SU-DHL-6 (cell line): ENCODE measurements at regions not wholly inside any gene's neighbourhood (a gene's known extent, or its start where the extent isn't known, plus 50 kb on each side); places are given as distances from the start of the nearest gene placed in this dataset.
"Not testable (repeated sequence)": the region's sequence is repeated elsewhere in the genome, so short reads cannot be mapped to it uniquely, and the experiment has no call there.

Experiments used
- H2AFZ ChIP-seq: fragments of 200-600 bp; sonication (generic); 2 replicates; pipeline ENCODE4 v1.6.1; 2014; ENCODE audit warnings: low read depth, mild to moderate bottlenecking, moderate library complexity, mixed read lengths, antibody characterized with exemption, low read length; ENCODE audit not compliant: severe bottlenecking
- H3F3A ChIP-seq: fragments of 200-600 bp; shearing (Covaris generic); 2 replicates; pipeline ENCODE4 v1.6.0; 2016; ENCODE audit warnings: antibody characterized with exemption, mild to moderate bottlenecking; ENCODE audit not compliant: insufficient read depth
- H3K27ac ChIP-seq: fragments of 200-600 bp; sonication (generic); 2 replicates; pipeline ENCODE4 v1.5.1; 2016; ENCODE audit warnings: low read depth, mild to moderate bottlenecking, low read length, moderate library complexity, mixed read lengths
- H3K27me3 ChIP-seq: fragments of 200-600 bp; sonication (generic), shearing (Covaris generic); 2 replicates; pipeline ENCODE4 v1.6.0; 2014; ENCODE audit warnings: mild to moderate bottlenecking, low read length
- H3K36me3 ChIP-seq: fragments of 200-600 bp; sonication (generic); 2 replicates; pipeline ENCODE4 v1.6.1; 2014; ENCODE audit warnings: mild to moderate bottlenecking, low read length, mixed read lengths
- H3K4me2 ChIP-seq: fragments of 300-600, 200-600 bp; shearing (Covaris generic), sonication (generic); 2 replicates; pipeline ENCODE4 v1.6.0; 2014; ENCODE audit warnings: low read length, low read depth, mild to moderate bottlenecking; ENCODE audit not compliant: poor library complexity, severe bottlenecking
- H3K4me3 ChIP-seq: fragments of 200-600 bp; sonication (generic); 2 replicates; pipeline ENCODE4 v1.5.1; 2014; ENCODE audit warnings: antibody characterized with exemption, low read length, mild to moderate bottlenecking, mixed read lengths; ENCODE audit not compliant: insufficient read depth, poor library complexity, severe bottlenecking
- H3K79me2 ChIP-seq: fragments of 200-600 bp; sonication (generic); 2 replicates; pipeline ENCODE4 v1.6.1; 2014; ENCODE audit warnings: mild to moderate bottlenecking, low read length, moderate library complexity; ENCODE audit not compliant: insufficient read depth
- H3K9ac ChIP-seq: fragments of 200-600 bp; sonication (generic); 2 replicates; pipeline ENCODE4 v1.7.0; 2014; ENCODE audit warnings: mild to moderate bottlenecking, low read length
- H3K9me2 ChIP-seq: fragments of 200-600 bp; sonication (generic); replicated peaks from 2 replicates; pipeline ENCODE4 v1.6.1; 2014; ENCODE audit warnings: low read length; ENCODE audit not compliant: insufficient read depth
- H3K9me3 ChIP-seq: fragments of 200-600 bp; sonication (generic); 2 replicates; pipeline ENCODE4 v1.6.1; 2014; ENCODE audit warnings: low read length, mixed read lengths; ENCODE audit not compliant: insufficient read depth
- H4K20me1 ChIP-seq: fragments of 200-600 bp; sonication (generic); 2 replicates; pipeline ENCODE4 v1.6.1; 2014; ENCODE audit warnings: low read depth, mild to moderate bottlenecking, antibody characterized with exemption, low read length, moderate library complexity, mixed read lengths
- CTCF ChIP-seq: fragments of 200-600 bp; sonication (generic); IDR thresholded peaks from one replicate; pipeline ENCODE4 v1.5.1; 2017; ENCODE audit warnings: antibody characterized with exemption, mild to moderate bottlenecking, low read length, moderate library complexity; ENCODE audit not compliant: insufficient read depth, poor library complexity, severe bottlenecking
- EZH2phosphoT487 ChIP-seq: fragments of 200-600 bp; sonication (generic), shearing (Covaris generic); conservative IDR thresholded peaks from 2 replicates; pipeline ENCODE4 v1.6.1; 2018; ENCODE audit warnings: mild to moderate bottlenecking, antibody characterized with exemption, low read length, moderate library complexity, mixed read lengths

GRCh38 chrX:63581906-63582305 lies 203.1 kb downstream of the ARHGEF9 start:
- H2AFZ ChIP-seq = no peak overlapping the region
- no peaks in the 10 kb centered on the region for H4K20me1 ChIP-seq
- no peak overlapping the region for H3K4me2 ChIP-seq
- no peaks in the 10 kb centered on the region for H3K27me3 ChIP-seq
- no peaks in the 10 kb centered on the region for H3K36me3 ChIP-seq
- H3K79me2 ChIP-seq = no peaks in the 10 kb centered on the region
- no peak overlapping the region for H3K27ac ChIP-seq
- H3F3A ChIP-seq = no peaks in the 10 kb centered on the region
- H3K9ac ChIP-seq = no peak overlapping the region
- no peak overlapping the region for H3K4me3 ChIP-seq
- H3K9me2 ChIP-seq = no peaks in the 10 kb centered on the region
- no peaks in the 10 kb centered on the region for H3K9me3 ChIP-seq
- no peak for TF ChIP-seq CTCF
- TF ChIP-seq EZH2phosphoT487 = no peak

- Histone ChIP-seq H3K79me2 (no peaks in the 10 kb centered on the region), H3F3A (no peaks in the 10 kb centered on the region), H3K9ac (no peak overlapping the region), H3K9me2 (no peaks in the 10 kb centered on the region), H3K36me3 (no peaks in the 10 kb centered on the region), H4K20me1 (no peaks in the 10 kb centered on the region), H2AFZ (no peak overlapping the region), H3K4me2 (no peak overlapping the region), H3K27me3 (no peaks in the 10 kb centered on the region), H3K27ac (no peak overlapping the region), H3K9me3 (no peaks in the 10 kb centered on the region), H3K4me3 (no peak overlapping the region)
- TF ChIP-seq EZH2phosphoT487 (no peak), CTCF (no peak)
Observed at GRCh38 chrX:63581398-63581797, 203.6 kb downstream of the ARHGEF9 start.

- Histone ChIP-seq H3K79me2 (no peaks in the 10 kb centered on the region), H4K20me1 (no peaks in the 10 kb centered on the region), H3K27me3 (no peaks in the 10 kb centered on the region), H2AFZ (no peak overlapping the region), H3K9ac (no peak overlapping the region), H3F3A (no peaks in the 10 kb centered on the region), H3K9me2 (no peaks in the 10 kb centered on the region), H3K36me3 (no peaks in the 10 kb centered on the region), H3K27ac (no peak overlapping the region), H3K9me3 (no peaks in the 10 kb centered on the region), H3K4me3 (no peak overlapping the region), H3K4me2 (no peak overlapping the region)
- TF ChIP-seq CTCF = no peak
- no peak for TF ChIP-seq EZH2phosphoT487
Observed at GRCh38 chrX:63576533-63576932, 208.5 kb downstream of the ARHGEF9 start.

- H3K4me3 ChIP-seq, H3K9ac ChIP-seq, H2AFZ ChIP-seq, H3K27ac ChIP-seq, H3K27me3 ChIP-seq, H3K36me3 ChIP-seq, H3K9me2 ChIP-seq, H3K79me2 ChIP-seq, H3F3A ChIP-seq, H4K20me1 ChIP-seq, H3K4me2 ChIP-seq, H3K9me3 ChIP-seq: not testable (repeated sequence)
Observed at GRCh38 chrX:63575700-63576099, 209.3 kb downstream of the ARHGEF9 start.
